ENCODE measurements at regions not wholly inside any gene's neighbourhood (a gene's known extent, or its start where the extent isn't known, plus 50 kb on each side); places are given as distances from the start of the nearest gene placed in this dataset.

- H4K20me1 ChIP-seq (ENCODE audit: insufficient read depth, poor library complexity, severe bottlenecking): no peaks in the 10 kb centered on the region
- no peaks in the 10 kb centered on the region for H3K9me2 ChIP-seq (replicated peaks; ENCODE audit: insufficient read depth)
- H3K4me3 ChIP-seq: no peak overlapping the region
- no peak overlapping the region for H3K27ac ChIP-seq
- no peaks in the 10 kb centered on the region for H3K4me1 ChIP-seq (ENCODE audit: insufficient read depth)
- no peaks in the 10 kb centered on the region for H3K27me3 ChIP-seq
- no peaks in the 10 kb centered on the region for H3K36me3 ChIP-seq (replicated peaks; ENCODE audit: insufficient read depth, low read depth)
- H3K4me2 ChIP-seq: no peak overlapping the region
- WGBS (ENCODE audit: low lambda C conversion rate, missing lambda C conversion rate): 74% methylated on average over 4 of the region's 4 CpGs
- no peak for TF ChIP-seq EZH2phosphoT487 (IDR thresholded peaks at IDR 0.05; ENCODE audit: low read depth, severe bottlenecking, unreplicated experiment)
- TF ChIP-seq CTCF (IDR thresholded peaks at IDR 0.05; ENCODE audit: poor library complexity): no peak
- no peak for TF ChIP-seq EZH2 (IDR thresholded peaks at IDR 0.05; ENCODE audit: borderline replicate concordance)
- no peaks in the 10 kb centered on the region for H3K79me2 ChIP-seq
- DNase-seq (ENCODE audit: low spot score): no peak
- H3K9me3 ChIP-seq (ENCODE audit: low read depth): no peaks in the 10 kb centered on the region
- no peak overlapping the region for H2AFZ ChIP-seq
Observed at GRCh38 chr7:106806556-106806955, 58.5 kb upstream of the PIK3CG start.

- TF ChIP-seq CTCF (IDR thresholded peaks at IDR 0.05; ENCODE audit: poor library complexity): no peak
- TF ChIP-seq EZH2 (IDR thresholded peaks at IDR 0.05; ENCODE audit: borderline replicate concordance): no peak
- TF ChIP-seq EZH2phosphoT487 (IDR thresholded peaks at IDR 0.05; ENCODE audit: low read depth, severe bottlenecking, unreplicated experiment): no peak
- WGBS (ENCODE audit: low lambda C conversion rate, missing lambda C conversion rate): 90% methylated on average over 4 of the region's 4 CpGs
- H3K9me2 ChIP-seq (replicated peaks; ENCODE audit: insufficient read depth): no peaks in the 10 kb centered on the region
- H4K20me1 ChIP-seq (ENCODE audit: insufficient read depth, poor library complexity, severe bottlenecking): no peaks in the 10 kb centered on the region
- no peaks in the 10 kb centered on the region for H3K27me3 ChIP-seq
- no peaks in the 10 kb centered on the region for H3K9me3 ChIP-seq (ENCODE audit: low read depth)
- H3K4me3 ChIP-seq: no peak overlapping the region
- no peaks in the 10 kb centered on the region for H3K4me1 ChIP-seq (ENCODE audit: insufficient read depth)
- H3K36me3 ChIP-seq (replicated peaks; ENCODE audit: insufficient read depth, low read depth): no peaks in the 10 kb centered on the region
- DNase-seq (ENCODE audit: low spot score): no peak
- no peak overlapping the region for H2AFZ ChIP-seq
- H3K27ac ChIP-seq: no peak overlapping the region
- H3K79me2 ChIP-seq: no peaks in the 10 kb centered on the region
- no peak overlapping the region for H3K4me2 ChIP-seq
Observed at GRCh38 chr7:106807474-106807873, 57.6 kb upstream of the PIK3CG start.

DNA sequence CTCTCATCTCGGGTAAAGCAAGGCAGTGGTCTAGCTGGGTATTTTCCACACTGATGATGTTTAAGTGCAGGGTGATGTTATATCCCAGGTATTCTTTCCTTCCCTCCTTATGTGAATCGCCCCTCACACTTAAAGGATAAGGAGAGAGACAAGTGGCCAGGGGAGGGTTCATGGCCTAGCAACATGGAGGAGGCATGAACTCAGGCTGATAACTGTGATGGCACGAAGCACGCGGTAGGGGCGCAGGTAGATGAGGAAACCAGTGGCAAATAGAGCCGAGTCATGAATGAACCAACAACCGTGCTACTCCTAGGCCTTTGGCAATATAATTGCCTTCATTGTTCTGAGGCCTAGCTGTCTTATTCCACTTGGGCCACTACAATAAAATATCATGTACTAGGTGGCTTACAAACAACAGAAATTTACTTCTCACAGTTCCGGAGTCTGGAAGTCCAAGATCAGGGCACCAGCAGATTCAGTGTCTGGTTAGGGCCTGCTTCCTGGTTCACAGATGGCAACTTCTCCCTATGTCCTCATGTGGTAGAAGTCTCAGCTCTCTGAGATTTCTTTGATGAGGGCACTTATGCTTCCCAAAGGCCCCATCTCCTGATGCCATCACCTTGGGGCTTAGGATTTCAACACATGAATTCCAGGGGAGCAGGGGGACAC lies 56.0 kb upstream of the PIK3CG start:
- WGBS (ENCODE audit: low lambda C conversion rate, missing lambda C conversion rate): 96% methylated on average over 9 of the region's 9 CpGs
- H3K4me2 ChIP-seq: no peak overlapping the region
- no peak overlapping the region for H3K27ac ChIP-seq
- H3K79me2 ChIP-seq: no peaks in the 10 kb centered on the region
- H4K20me1 ChIP-seq (ENCODE audit: insufficient read depth, poor library complexity, severe bottlenecking): no peaks in the 10 kb centered on the region
- H3K36me3 ChIP-seq (replicated peaks; ENCODE audit: insufficient read depth, low read depth): no peaks in the 10 kb centered on the region
- DNase-seq (ENCODE audit: low spot score): no peak
- H3K27me3 ChIP-seq: no peaks in the 10 kb centered on the region
- H3K4me3 ChIP-seq: no peak overlapping the region
- H3K9me2 ChIP-seq (replicated peaks; ENCODE audit: insufficient read depth): no peaks in the 10 kb centered on the region
- no peak overlapping the region for H2AFZ ChIP-seq
- H3K4me1 ChIP-seq (ENCODE audit: insufficient read depth): no peaks in the 10 kb centered on the region
- H3K9me3 ChIP-seq (ENCODE audit: low read depth): no peaks in the 10 kb centered on the region
- no peak for TF ChIP-seq EZH2 (IDR thresholded peaks at IDR 0.05; ENCODE audit: borderline replicate concordance)
- TF ChIP-seq CTCF (IDR thresholded peaks at IDR 0.05; ENCODE audit: poor library complexity): no peak
- TF ChIP-seq EZH2phosphoT487 (IDR thresholded peaks at IDR 0.05; ENCODE audit: low read depth, severe bottlenecking, unreplicated experiment): no peak
